Bronchial epithelial cell (primary cell): ENCODE measurements at regions not wholly inside any gene's neighbourhood (a gene's known extent, or its start where the extent isn't known, plus 50 kb on each side); places are given as distances from the start of the nearest gene placed in this dataset.

Source experiments
- DNase-seq: peaks from one replicate; pipeline ENCODE4 v3.0.0-alpha.2; 2010; ENCODE audit warnings: low read depth
- FAIRE-seq: peaks from 2 replicates; lab custom pipeline; 2011; peaks lifted over from hg19 to GRCh38; lab: Jason Lieb, UNC
- H3K27me3 ChIP-seq: 2 replicates; pipeline ENCODE4 v1.5.1; 2011; ENCODE audit warnings: low read length; ENCODE audit not compliant: control insufficient read depth, insufficient read depth
- H3K36me3 ChIP-seq: 2 replicates; pipeline ENCODE4 v1.5.1; 2011; ENCODE audit warnings: low read length; ENCODE audit not compliant: control insufficient read depth, insufficient read depth
- H3K4me3 ChIP-seq: 2 replicates; pipeline ENCODE4 v1.5.1; 2011; ENCODE audit warnings: mild to moderate bottlenecking, low read depth, low read length, control low read depth
- TF ChIP-seq, protein P1 (sequence below): IDR thresholded peaks from 2 replicates; pipeline ENCODE4 v1.5.1; 2011; ENCODE audit warnings: mild to moderate bottlenecking, moderate library complexity, low read length, control low read depth, inconsistent platforms; ENCODE audit not compliant: insufficient read depth, severe bottlenecking

DNA sequence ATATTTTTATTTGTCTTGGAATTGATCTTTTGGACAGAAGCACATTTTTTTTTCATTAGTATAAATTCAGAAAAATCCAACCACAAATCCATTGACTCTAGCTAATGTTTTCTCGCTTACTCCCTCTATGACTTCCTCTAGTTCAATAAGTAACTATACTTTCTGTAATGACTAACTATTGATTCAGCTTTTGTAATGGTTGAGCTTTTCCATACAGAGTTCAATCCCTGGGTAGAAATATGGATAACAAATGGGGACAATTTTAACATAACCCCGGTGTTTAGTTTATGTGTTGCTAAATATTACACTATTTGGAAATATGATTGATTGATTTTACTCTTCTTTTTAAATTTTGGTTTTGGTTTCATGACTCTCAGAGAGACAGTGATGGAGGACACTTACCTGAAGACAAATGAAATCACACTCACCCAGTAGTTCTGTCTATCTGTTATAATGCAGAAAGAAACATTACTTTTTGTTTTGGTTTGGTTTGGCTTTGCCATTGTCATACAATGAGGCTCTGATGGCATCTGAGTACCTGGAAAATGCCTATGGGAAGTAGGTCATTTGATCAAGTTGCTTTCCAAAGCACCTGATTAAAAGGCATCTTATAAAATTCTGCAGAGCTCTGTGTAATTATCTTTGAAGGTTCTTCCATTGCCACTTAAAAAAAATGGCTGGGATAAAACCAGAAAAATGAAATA is 309.7 kb upstream of the MPDZ start:
- no peak overlapping the region for H3K4me3 ChIP-seq
- TF ChIP-seq, protein P1, sequence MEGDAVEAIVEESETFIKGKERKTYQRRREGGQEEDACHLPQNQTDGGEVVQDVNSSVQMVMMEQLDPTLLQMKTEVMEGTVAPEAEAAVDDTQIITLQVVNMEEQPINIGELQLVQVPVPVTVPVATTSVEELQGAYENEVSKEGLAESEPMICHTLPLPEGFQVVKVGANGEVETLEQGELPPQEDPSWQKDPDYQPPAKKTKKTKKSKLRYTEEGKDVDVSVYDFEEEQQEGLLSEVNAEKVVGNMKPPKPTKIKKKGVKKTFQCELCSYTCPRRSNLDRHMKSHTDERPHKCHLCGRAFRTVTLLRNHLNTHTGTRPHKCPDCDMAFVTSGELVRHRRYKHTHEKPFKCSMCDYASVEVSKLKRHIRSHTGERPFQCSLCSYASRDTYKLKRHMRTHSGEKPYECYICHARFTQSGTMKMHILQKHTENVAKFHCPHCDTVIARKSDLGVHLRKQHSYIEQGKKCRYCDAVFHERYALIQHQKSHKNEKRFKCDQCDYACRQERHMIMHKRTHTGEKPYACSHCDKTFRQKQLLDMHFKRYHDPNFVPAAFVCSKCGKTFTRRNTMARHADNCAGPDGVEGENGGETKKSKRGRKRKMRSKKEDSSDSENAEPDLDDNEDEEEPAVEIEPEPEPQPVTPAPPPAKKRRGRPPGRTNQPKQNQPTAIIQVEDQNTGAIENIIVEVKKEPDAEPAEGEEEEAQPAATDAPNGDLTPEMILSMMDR = no peak
- H3K36me3 ChIP-seq = no peaks in the 10 kb centered on the region
- DNase-seq (no peak), FAIRE-seq (no peak)
- no peaks in the 10 kb centered on the region for H3K27me3 ChIP-seq

DNA sequence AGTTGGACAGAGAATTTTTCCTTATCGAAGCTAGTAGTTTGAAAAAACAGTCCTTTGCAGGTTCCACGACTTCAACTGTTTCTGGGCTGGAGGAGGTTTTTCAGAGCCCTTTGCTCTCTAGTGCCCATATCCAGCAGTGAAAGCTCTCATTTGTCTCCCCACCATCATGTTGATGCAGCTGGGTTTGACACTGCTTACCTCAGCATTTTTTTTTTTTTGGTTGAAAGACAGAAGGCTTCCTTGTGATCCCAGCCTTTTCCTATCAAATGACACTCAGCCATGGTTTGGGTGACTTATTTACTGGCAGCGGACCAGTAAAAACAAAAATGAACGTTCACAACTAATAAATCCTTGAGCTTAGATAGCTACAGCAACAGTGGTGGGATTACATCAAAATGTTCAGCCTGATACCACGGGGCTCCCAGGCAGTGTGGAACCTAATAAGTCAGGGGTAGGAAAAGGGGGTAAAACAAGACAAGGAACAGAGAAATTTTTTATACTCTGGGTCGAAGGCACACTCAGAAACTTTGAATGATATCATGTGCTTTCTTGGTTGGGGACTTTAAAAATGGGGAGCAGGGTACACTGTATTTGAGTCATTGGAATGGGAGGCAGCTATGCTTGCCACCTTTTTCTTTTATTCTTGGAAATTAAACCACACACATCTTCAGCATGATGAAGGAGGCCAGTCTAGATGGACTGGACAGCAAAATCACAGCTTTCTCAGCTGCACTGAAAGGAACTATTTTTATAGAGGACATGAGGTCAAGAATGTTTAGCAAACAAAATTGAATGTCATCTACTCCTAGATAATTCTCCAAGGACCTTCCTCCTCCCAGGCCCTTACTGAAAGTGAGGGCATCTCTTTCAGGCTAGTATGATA is 308.9 kb upstream of the MPDZ start:
- no peak for FAIRE-seq
- TF ChIP-seq, protein P1 = no peak

DNA sequence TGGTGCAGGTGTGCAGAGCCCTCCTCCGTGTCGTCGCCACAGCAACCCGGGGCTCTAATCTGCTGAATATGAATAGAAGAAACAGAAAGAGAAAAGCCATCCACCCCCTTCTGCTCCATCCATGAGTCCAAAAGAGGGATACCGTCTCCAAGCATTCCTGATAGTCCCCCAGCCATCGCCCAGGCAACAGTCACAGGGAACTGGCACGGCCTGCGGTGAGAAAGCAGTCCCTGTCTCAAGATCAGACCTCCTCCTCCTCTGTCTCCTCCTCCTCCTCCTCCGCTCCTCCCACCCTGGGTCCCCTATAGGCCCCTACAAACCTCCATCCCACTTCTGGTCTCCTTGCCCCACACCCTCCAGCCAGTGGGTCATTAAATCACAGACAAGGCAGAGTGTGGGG is 308.1 kb upstream of the MPDZ start:
- no peak overlapping the region for H3K4me3 ChIP-seq
- FAIRE-seq = no peak
- H3K36me3 ChIP-seq = no peaks in the 10 kb centered on the region
- no peak for DNase-seq
- TF ChIP-seq, protein P1 = no peak
- no peaks in the 10 kb centered on the region for H3K27me3 ChIP-seq

More for the DNA sequence above, 308.9 kb upstream of the MPDZ start:
- Histone ChIP-seq H3K36me3 (no peaks in the 10 kb centered on the region), H3K27me3 (no peaks in the 10 kb centered on the region), H3K4me3 (no peak overlapping the region)
- DNase-seq = no peak

DNA sequence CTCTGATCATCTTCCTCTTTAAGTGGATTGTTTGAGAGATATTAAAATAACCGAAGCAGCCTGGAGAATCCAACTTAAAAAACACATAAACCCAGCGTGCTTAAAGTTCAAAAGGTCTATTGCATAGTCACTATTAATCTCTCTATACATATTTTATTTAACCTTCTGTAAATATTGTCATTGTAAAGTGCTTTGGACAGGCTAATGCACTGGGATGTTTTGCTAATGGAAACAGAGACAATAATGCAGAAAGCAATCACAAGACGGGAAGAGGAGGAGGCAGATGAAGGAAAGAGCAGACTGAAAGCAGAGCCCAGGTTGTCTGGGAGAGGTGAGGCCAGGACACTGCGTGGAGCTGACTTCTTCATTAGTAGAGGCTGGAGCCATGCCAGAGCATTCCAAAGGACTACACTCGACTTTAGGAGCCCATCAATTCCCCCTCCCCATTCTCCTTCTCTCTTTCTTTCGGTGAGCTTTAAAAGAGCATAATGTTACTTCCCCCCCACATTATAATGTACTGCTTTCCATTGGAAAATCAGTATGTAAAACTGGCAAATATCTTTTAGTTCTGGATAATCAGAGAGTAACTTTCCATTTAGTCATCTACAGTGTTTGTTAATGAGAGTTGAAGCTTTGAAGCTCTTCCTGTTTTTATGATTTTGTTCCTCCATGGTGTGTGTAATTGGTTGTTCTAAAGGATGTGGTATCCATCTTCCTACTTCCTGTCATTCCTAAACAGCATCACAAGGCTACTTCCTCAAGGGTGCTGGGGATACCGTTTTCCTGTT is 307.3 kb upstream of the MPDZ start:
- no peaks in the 10 kb centered on the region for H3K36me3 ChIP-seq
- H3K4me3 ChIP-seq = no peak overlapping the region
- DNase-seq (no peak), FAIRE-seq (no peak)
- TF ChIP-seq, protein P1 = no peak
- no peaks in the 10 kb centered on the region for H3K27me3 ChIP-seq

DNA sequence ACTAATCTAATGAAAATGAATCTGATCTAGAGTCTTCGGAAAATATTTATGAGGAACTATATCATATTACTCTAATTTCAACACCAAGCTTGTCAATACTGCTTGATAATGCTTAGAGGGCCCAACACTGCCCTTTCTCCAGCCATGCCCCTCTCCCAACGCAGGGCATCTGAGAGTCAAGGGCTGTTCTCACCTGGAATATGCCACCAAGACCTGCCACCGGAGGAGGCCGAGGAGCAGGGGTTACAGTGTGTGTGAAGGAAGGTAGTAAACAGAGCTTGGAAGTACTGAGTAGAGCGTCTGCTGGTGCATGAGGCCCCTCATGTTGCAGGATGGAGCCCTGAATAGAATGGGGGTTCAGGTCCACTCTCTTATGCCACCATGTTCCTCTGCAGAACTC is 301.3 kb upstream of the MPDZ start:
- H3K27me3 ChIP-seq = no peaks in the 10 kb centered on the region
- DNase-seq = no peak
- TF ChIP-seq, protein P1 = no peak
- no peaks in the 10 kb centered on the region for H3K36me3 ChIP-seq
- FAIRE-seq = no peak
- no peak overlapping the region for H3K4me3 ChIP-seq
